Activated T-helper 9 cell treated with anti-CD3 and anti-CD28 coated beads, Interleukin-2, amount 50 U/mL, for 16 hours (primary cell): ENCODE measurements at regions not wholly inside any gene's neighbourhood (a gene's known extent, or its start where the extent isn't known, plus 50 kb on each side); places are given as distances from the start of the nearest gene placed in this dataset.

Source experiments
- DNase-seq: peaks from one replicate; pipeline ENCODE4 v3.0.0-alpha.2; 2020; ENCODE audit warnings: low read depth

DNA sequence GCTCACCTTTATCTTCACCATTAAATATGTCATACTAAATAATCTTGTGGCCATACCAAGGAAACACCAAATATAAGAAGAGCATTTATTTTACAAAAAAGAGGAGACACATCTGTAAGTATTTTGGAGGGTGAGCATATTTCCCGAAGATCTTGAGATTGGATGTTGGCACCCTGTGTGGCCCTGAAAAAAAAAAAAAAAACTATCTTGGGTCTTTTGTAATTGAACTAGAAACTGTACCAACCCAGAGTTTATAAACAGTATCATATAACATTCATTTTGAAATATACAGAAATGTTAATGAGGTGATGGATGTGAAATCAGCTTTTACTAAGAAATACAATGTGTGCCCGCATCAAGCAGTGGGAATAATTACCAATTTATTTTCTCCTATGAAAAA lies 104.0 kb upstream of the FRMD6 start:
- no peak for DNase-seq

GRCh38 chr14:51548187-51548586 lies 103.5 kb upstream of the FRMD6 start:
- no peak for DNase-seq

GRCh38 chr14:51550636-51551035 lies 101.1 kb upstream of the FRMD6 start:
- no peak for DNase-seq

- no peak for DNase-seq
Measured at GRCh38 chr14:51552275-51552674, 99.4 kb upstream of the FRMD6 start.

GRCh38 chr14:51552768-51553404 lies 98.8 kb upstream of the FRMD6 start:
- DNase-seq: no peak

- DNase-seq: no peak
Measured at GRCh38 chr14:51554339-51554920, 97.3 kb upstream of the FRMD6 start.

DNA sequence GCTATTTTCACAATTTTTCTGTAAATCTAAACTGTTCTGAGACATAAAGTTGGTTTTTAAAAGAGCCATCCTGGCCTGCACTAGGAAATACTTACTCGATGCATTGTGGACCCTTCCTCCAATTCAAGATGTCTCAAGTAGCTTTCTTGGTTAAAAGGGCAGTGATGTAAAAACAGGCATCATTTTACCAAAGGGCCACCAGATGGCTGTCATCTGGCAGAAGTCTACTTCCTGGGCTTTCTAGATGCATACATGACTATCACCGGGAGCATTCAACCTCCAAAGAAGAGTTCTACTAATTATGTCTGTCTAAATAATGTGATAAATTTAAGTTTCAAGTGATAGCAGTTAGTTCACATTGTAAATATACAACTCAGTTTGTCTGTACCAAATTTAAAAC lies 96.8 kb upstream of the FRMD6 start:
- no peak for DNase-seq

GRCh38 chr14:51561141-51561540 lies 90.6 kb upstream of the FRMD6 start:
- no peak for DNase-seq

- DNase-seq: no peak
Measured at GRCh38 chr14:51562816-51563215, 88.9 kb upstream of the FRMD6 start.

GRCh38 chr14:51563560-51563959 lies 88.2 kb upstream of the FRMD6 start:
- no peak for DNase-seq

DNA sequence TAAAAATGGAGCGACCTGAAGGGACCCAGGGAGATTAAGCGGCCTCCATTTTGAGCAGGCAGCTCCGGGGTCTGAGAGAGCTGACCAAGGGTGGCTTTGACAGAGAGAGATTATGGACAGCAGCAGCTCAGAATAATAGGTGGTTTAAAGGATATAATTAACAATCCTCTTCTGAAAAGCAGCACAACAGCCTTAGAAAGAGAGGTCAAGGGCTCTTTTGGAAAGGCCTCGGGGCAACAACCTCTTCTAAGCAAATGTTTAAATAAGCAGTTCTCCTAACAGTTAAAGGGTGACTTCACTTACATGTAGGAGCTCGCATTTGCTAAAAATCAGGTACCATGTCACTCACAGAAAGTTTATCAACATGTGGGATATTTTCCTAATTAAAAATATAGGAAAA lies 87.2 kb upstream of the FRMD6 start:
- no peak for DNase-seq

- DNase-seq: no peak
Measured at GRCh38 chr14:51564986-51565604, 86.6 kb upstream of the FRMD6 start.

DNA sequence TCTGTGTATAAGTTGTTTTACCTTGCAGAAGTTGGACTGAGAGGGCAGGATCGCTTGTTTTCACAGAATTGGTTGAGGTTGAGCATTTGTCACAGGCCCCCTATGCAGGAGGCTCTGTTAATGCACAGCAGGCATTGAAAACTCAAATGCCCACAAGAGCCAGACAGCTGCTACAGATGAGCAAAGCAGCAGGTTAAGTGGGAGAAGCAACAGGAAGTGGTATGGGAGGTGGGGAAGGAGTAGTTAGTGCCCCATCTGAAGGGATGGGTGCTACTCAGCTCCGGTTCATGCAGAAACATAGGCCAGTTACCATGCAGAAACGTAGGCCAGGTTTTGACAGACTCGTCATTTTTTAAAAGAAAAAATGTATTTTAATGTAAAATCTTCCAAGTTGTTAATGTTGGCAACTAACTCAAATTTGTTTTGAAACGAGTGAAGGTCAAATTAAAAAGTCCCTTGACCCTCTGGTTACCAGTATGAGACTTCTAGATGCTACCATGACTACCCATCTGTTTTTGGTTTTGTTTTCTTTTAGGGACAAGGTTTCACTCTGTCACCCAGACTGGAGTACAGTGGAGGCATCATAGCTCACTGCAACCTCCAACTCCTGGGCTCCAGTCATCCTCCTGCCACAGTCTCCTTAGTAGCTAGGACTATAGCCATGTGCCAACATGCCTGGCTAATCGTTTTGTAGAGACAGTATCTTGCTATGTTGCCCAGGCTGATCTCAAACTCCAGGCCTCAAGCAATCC lies 84.7 kb upstream of the FRMD6 start:
- DNase-seq: no peak

GRCh38 chr14:51568366-51568765 lies 83.3 kb upstream of the FRMD6 start:
- DNase-seq: no peak

- DNase-seq: no peak
Measured at GRCh38 chr14:51573607-51574006, 78.1 kb upstream of the FRMD6 start.

DNA sequence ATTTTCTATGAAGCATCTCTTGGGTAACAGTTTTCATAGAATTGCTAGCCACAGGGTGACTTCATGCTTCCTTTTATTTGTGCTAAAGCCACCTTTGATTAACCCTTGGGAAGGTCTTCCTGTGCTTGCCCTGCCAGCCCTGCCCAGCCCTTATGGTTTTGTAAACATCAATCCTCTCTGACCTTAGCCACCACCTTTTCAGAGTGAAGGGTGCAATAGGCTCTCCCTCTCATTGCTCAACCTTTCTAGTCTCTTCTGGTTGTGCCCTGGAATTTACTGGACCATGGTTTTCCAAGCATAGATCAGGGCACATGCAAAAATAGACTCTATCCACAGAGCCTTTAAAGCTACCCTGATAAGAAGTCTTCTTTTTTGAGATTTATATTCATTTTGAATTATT lies 77.7 kb upstream of the FRMD6 start:
- DNase-seq: no peak

DNA sequence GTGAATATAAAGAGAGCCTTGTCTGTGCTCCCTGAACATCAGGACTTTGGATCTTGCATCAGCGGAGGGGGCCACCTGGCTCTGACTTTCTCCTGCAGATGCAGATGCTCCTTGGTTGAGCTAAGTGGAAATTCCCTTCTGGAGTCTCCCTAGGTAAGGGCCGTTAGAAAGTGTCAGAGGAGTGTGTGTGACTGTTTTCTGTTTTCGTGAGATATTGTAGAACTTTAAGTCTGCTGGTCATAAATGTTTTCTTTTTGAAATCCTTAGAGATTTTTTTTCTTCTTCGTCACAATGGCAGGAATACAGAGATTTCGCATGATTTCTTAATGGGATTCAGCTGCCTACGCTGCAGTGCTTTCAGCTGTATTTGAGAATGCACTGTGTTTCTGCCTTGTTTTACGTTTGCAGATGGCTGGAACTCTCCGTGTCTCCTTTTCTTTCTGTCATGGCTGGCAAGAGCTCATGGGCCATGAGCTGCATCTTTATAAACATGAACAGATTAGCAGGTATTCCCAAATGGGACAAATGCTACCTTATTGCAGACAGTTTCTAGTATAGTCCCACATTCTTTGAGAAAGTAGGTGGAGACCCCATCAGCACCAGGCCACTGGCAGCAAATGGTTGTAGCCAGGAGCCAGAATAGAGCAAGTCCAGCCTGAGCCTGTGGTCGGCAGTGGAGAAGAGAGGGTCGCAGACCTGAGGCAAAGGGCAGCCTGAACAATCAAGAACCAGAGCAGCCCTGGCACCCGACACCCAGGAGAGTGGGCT lies 76.2 kb upstream of the FRMD6 start:
- DNase-seq: no peak

DNA sequence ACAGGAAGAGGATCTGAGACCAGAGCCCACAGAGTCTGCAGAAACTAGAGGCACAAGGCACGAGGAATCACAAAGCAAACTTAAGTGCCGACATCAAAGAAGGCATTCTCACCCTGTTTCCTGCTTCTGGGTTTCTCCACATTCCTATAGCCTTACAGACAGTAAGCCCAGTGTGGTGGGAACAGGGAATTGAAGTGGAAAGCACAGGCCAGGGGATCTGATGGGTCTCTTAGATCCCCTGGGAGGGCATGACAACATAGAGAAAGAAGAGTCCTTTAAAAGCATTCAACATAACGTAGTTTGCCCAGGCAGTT lies 75.6 kb upstream of the FRMD6 start:
- DNase-seq: no peak

GRCh38 chr14:51576879-51577278 lies 74.8 kb upstream of the FRMD6 start:
- DNase-seq: no peak

GRCh38 chr14:51578853-51579252 lies 72.9 kb upstream of the FRMD6 start:
- DNase-seq: no peak

DNA sequence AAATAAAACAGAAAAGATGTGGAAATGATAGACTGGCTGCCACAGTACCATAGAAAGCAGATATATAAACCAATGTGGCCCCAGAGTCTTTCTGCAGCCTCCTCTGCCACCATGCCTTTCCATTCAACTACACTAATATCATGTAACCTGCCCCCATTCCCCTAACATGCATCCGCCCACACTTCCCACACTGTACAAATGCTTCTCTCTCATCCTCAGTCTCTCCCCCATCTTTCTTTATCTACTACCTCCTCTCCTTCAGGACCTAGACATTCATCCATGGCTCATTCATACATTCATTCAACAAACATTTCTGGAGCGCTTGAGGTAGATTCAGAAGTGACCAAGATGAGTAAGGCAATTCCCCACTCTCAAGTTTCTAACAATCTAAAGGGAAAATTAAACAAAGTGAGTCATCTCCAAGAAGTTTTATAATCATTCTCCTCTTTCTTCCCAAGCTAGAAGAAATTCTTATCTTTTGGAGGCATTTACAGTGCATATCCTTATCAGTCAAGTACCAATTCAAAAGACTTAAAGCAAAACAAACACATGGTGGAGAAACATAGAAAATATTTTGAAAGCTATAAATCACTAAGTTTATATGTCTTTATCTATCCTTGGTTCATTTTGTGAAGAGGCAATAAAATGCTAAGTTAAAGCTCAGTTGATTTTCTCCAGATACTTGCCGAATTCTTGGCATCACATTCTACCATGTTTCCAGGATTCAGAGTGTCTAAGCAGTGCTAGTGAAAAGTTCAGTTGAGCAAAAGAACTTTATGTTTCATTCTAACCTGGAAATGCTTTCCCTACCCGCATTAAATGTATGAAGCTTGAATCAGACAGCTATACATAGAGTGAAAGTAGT lies 70.5 kb upstream of the FRMD6 start:
- no peak for DNase-seq

- DNase-seq: no peak
Measured at GRCh38 chr14:51582437-51582836, 69.3 kb upstream of the FRMD6 start.
